Frontal cortex (tissue), 3 donors: ENCODE measurements at regions not wholly inside any gene's neighbourhood (a gene's known extent, or its start where the extent isn't known, plus 50 kb on each side); places are given as distances from the start of the nearest gene placed in this dataset.
"Not testable (repeated sequence)": the region's sequence is repeated elsewhere in the genome, so short reads cannot be mapped to it uniquely, and the experiment has no call there.

Experiments
- DNase-seq, 2 donors: peaks; one replicate each; pipeline ENCODE4 v3.0.0; 2012; ENCODE audit warnings: low spot score in 2 of 2
- FAIRE-seq: peaks from 2 replicates; lab custom pipeline; 2012; peaks lifted over from hg19 to GRCh38; lab: Jason Lieb, UNC
- donor health status: control.
- donor health status: control.
- donor health status: control.

DNA sequence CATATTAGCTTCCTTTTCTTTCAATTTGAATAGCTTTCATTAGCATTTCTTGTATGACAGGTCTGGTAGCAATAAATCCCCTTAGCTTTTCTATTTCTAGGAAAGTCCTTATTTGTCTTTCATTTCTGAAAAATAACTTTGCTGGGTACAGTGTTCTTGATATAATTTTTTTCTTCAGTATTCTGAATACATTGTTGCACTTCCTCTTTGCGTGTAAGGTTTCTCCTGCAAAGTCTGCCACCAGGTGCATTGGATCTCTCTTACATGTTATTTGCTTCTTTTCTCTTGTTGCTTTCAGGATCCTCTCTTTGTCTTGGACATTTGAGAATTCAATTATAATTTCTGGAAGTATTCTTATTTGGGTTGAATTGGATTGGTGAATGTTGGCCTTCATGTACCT is 663.7 kb downstream of the GRXCR1 start:
- DNase-seq (no peak), FAIRE-seq (no peak)

DNA sequence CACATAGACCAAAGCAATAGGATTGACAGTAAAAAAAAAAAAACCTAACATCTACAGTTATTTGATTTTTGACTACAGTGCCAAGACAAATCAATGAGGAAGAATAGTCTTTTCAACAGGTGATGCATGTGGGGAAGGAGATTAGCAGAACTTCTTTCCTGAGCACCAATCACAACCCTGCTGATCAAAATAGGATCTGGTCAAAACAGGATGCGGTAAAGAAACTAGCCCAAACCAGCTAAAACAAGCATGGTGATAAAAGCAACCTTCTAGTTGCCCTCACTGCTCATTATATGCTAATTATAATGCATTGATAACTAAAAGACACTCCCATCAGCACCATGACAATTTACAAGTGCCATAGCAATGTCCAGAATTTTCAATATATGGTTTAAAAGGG is 667.5 kb downstream of the GRXCR1 start:
- DNase-seq (no peak), FAIRE-seq (no peak)

DNA sequence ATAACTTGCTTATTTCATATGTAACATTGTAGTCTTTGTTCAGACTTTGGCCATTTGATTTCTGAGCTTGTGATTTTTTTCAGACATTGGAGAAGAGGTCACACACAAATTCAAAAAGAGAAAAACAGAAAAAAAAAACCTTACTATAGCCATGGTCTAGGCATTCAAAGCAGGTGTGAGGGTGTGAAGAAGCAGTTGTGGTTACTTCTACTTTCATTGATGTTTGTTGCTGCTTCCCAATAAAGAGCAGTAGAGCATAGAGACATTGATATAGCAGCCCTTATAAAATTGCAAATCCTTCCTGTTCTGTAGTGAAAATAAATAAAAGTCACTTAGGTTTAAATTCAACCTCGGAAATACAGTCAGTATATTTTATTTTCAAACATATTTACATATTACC is 671.6 kb downstream of the GRXCR1 start:
- DNase-seq (no peak), FAIRE-seq (no peak)

DNA sequence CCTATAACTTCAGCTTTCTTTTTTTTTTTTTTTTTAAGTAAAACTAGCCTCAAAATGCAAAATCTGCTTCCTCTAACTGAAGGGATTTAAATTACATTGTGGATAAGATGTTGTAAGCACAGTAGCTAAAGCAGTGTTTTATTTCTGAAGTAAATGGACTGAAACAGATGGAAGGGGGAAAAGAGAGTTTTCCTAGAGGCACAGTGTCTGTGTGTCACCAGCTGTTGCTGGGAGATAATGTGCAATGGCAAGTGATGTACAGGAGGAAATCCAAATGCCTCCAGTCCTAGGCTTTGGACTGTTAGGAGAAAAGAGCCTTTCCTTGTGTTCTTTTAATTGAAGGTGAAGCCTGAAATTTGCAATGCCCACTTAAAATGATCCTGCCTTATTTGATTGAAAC is 672.1 kb downstream of the GRXCR1 start:
- FAIRE-seq (no peak), DNase-seq (no peak)

DNA sequence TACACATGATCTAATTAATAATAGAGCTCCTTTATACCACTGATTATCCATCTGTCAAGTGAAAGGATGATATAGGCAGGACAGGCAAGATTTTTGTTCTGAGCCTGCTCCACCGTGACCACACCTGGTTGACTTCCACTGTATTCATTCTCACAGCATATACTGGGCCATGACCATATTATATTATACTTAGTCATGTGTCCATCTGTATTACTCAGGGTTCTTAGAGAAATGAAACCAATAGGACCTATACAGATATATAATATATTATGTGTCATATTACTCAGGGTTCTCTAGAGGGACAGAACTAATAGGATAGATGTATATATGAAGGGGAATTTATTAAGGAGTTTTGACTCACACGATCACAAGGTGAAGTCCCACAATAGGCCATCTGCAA is 675.1 kb downstream of the GRXCR1 start:
- FAIRE-seq (no peak), DNase-seq (no peak)

DNA sequence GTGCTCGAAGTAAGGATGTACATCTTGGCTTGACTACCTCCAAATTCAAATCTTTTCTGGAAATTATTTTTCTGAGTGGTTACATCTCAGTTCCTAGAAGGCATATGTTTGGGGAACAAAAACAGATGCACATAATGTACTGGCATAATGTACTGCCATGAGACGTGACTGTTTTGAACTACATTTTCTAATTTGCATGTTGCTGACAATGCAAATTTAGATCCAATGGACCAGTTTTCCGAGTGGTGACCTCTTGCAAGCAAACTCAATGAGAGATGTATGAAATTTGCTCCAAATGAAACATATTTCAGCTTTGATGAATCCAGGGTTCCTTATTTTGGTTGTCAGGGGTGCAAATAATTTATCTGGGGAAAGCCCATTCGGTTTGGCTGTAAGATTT is 694.3 kb downstream of the GRXCR1 start:
- FAIRE-seq: no peak
- DNase-seq: no peak

DNA sequence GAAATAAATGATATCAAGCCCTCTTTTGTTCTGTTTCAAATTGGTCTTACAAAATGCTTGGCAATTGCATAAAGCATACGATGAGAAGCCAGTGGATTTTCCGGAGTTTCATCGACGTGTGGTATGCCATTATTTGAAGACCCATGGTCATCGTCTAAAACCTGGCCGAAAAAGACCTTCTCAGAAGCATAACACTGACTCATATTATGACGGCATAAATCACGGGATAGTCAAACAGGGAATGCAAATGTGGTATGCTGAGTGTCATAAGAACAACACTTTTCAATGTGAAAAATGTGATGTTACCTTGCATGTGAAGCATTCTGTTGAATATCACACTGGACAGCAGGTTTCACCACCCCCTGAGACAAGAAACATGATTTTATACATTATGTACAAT is 695.2 kb downstream of the GRXCR1 start:
- FAIRE-seq: no peak
- DNase-seq: no peak

DNA sequence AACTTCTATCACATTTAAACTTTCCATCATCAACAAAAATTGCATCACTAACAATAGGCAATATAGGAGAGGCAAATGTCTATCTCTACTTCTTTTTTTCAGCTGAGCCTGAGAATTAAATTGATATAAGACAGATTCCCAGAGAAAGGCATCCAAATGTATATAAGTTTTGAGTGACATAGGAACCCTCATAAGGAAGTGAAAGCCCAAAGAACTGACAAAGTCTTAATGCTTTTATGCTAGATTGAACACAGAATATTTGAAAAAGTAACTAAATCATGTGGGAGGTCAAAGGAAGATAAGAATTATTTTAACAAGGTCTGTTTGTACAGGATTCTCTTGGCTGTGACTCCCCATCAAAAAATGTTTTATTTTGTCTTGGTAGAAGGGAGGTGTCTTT is 714.9 kb downstream of the GRXCR1 start:
- DNase-seq (no peak), FAIRE-seq (no peak)

DNA sequence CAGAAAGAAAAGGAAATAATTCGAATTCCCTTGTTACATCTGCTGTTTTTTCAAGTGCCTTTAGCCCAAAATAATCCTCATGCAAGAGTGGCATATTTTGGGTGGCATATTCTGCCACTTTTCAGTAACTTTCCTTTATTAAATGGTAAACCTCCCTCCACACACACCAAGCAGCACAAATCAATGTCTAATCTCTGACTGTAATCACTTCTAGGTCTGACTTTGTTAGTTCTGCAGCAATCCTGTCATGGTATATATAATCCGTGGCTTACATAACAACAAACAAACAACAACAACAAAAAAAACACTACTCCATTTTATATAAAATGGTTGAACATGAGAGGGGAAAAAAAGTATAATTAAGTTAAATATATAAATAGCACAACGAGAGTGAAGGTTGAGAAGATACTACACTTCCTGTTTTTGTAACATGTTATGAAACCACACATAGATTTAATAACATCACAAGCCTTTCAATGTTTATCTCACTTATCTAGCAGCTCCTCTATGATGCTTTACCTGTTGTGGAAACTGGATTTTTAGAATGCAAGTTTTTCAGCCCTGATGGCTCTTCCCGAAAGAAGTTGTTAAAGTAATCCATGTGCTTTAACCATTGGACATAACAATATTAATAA is 715.4 kb downstream of the GRXCR1 start:
- DNase-seq: no peak
- FAIRE-seq: no peak

DNA sequence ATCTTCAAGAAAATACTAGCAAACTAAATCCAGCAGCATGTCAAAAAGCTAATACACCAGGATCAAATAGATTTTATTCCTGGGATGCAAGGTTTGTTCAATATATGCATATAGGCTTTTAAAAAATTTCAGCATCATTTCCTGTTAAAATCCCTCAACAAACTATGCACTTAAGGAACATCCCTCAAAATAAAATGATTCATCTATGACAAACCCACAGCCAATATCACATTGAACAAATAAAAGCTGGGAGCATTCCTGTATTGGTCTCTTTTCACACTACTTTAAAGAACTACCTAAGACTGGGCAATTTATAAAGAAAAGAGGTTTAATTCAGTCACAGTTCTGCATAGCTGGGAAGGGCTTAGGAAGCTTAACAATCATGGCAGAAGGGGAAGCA is 726.7 kb downstream of the GRXCR1 start:
- FAIRE-seq (no peak), DNase-seq (no peak)

DNA sequence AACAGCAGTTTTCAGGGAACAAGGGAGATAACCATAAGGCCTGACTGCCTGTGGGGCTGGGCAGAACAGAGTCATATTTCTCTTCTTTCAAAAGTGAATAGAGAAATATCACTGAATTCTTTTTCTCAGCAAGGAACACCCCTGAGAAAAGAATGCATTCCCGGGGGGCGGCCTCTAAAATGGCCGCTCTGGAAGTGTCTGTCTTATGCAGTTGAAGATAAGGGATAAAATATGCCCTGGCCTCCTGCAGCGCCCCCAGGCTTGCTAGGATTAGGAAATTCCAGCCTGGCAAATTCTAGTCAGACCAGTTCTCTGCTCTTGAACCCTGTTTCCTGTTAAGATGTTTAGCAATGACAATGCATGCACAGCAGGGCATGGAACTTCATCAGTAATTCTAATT is 745.4 kb downstream of the GRXCR1 start:
- DNase-seq, FAIRE-seq: not testable (repeated sequence)

DNA sequence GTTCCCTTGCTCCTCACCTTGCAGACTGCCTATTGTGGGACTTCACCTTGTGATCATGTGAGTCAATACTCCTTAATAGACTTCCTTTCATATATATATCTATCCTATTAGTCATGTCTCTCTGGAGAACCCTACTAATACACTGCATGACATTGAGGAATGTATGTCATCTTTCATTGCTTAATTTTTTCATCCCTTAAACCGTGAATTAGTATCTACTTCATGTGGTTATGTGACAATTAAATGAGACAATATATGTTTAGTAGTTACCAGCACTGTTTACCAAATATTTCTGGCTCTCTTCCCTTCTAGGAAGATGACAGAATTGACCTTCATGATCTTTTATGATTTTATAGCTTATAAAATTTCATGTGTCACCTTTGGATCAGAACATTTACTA is 759.5 kb downstream of the GRXCR1 start:
- DNase-seq (no peak), FAIRE-seq (no peak)

DNA sequence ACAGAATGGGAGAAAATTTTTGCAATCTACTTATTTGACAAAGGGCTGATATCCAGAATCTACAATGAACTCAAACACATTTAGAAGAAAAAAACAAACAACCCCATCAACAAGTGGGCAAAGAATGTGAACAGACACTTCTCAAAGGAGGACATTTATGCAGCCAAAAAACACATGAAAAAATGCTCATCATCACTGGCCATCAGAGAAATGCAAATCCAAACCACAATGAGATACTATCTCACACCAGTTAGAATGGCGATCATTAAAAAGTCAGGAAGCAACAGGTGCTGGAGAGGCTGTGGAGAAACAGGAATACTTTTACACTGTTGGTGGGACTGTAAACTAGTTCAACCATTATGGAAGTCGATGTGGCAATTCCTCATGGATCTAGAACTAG is 767.0 kb downstream of the GRXCR1 start:
- not testable (repeated sequence) for FAIRE-seq

DNA sequence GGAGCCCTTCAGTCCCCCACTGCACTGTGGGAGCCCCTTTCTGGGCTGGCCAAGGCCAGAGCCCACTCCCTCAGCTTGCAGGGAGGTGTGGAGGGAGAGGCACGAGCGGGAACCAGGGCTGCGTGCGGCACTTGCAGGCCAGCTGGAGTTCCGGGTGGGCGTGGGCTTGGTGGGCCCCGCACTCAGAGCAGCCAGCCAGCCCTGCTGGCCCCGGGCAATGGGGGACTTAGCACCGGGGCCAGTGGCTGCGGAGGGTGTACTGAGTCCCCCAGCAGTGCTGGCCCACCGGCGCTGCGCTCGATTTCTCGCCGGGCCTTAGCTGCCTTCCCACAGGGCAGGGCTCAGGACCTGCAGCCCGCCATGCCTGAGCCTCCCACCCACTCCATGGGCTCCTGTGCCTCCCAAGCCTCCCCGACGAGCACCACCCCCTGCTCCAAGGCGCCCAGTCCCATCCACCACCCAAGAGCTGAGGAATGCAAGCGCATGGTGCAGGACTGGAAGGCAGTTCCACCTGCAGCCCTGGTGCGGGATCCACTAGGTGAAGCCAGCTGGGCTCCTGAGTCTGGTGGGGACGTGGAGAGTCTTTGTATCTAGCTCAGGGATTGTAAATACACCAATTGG is 776.2 kb downstream of the KCTD8 start:
- not testable (repeated sequence) for FAIRE-seq

More for the DNA sequence above, 767.0 kb downstream of the GRXCR1 start:
- not testable (repeated sequence) for DNase-seq

DNA sequence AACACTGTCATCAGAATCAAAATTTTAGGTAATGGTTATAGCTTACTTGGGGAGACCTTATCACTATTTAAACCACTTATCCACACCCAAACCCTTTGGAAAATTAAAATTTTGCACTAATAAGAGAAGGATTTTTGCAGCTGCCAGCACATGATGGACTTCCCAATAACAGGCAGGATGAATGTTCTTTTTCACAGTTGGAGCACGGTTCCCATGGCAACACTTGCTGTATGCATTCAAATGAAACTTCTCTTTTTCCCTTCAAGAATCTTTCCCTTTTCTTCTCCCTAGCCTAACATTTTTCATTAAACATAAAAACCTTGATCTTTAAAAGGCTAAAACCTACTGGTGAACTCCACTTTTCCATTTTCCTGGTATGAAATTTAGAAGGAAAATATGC is 768.2 kb downstream of the KCTD8 start:
- no peak for FAIRE-seq

More for the DNA sequence above, 776.2 kb downstream of the KCTD8 start:
- DNase-seq: not testable (repeated sequence)

DNA sequence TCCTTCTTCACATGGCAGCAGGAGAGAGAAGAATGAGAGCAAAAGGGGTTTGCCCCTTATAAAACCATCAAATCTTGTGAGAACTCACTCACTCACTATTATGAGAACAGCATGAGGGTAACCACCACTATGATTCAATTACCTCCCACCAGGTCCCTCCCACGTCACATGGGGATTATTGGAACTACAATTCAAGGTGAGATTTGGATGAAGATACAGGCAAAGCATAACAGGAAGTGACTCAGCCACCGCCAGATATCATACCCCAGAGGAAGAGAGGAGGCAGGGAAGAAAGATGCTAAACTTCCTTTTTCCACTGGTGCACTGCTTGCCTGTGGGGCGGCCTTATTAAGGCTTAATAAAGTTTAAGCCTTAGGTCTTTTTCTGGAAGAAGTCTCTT is 766.1 kb downstream of the KCTD8 start:
- DNase-seq (no peak), FAIRE-seq (no peak)

More for the DNA sequence above, 768.2 kb downstream of the KCTD8 start:
- DNase-seq: no peak

DNA sequence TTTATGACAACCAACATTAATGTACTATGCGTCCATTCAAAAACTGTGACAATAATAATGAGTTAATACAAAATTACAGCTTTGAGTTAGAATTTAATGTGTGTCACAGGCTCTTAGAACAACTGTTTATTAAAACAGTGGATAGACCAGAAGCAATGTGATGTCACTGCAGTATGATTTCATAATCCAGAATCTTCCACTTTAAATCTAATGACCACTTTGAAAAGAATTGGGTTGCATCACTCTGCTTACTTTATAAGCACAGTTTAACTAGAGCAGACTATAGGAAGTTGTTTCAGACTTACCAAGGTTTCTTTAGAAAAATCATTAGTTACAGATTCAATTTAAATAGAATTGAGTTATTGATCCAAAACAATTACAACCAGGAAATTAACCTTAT is 758.5 kb downstream of the KCTD8 start:
- no peak for DNase-seq
- no peak for FAIRE-seq

DNA sequence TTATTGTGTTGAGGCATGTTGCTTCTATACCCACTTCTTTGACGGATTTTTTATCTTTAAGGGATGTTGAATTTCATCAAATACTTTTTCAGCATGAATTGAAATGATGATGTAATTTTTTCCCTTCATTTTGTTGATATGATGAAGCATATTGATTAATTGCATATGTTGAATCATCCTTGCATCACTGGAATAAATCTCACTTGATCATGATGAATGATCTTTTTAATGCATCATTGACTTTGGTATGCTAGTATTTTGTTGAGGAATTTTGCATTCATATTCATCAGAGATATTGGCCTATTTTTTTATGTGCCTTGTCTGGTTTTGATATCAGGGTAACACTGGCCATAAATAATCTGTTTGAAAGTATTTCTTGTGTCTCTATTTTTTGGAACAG is 754.7 kb downstream of the KCTD8 start:
- DNase-seq: no peak
- FAIRE-seq: no peak

DNA sequence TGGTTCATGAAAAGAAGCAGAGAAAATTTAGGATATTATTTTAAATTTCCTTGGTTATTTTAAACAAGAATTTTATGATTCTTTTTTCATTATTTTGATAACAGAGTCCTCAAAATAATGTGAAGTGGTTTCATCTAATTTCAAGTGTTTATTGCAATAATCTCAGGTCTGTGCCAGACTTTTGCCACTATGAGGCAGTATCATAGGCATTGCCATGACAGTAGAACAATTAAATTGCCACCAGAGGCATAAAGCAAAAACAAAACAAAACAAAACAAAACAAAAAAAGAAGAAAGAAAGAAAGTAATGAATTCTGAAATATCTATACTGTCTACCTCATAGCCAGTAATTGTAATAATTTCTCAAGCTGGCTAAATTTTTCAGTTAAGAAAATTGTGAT is 739.2 kb downstream of the KCTD8 start:
- DNase-seq (no peak), FAIRE-seq (no peak)

DNA sequence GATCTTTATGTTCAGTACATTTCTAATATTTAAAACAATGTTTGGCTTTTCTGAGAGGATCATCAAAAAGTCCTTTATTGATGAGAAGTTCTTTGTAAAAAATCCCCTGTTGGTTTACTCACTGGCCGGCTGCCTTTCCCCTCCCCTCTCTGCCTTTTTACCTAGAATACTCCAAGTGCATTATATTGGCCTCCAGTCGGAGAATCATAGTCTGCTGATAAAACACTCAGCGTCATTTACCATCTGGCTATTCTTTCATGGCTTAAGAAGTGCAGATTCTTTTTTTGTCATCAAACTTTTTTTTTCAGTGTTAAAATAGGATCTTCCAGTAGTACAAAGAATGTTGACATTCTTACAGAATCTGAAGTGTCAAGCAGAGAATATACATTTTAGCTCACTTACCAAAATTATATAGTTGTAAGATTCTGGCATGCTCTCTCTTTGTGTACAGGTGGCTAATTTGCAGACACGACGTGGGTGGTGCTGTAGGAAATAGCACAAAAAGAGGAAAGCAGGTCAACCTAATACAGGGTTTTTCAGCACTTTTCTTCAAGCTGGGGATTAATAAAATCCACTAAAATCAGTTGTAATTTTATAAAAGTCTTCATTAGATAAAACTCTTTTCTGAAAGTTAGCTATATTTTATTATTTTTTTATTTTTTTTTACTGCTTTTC is 731.8 kb downstream of the KCTD8 start:
- DNase-seq (peak in 1 of 2 donors; percentile 0), FAIRE-seq (no peak)

DNA sequence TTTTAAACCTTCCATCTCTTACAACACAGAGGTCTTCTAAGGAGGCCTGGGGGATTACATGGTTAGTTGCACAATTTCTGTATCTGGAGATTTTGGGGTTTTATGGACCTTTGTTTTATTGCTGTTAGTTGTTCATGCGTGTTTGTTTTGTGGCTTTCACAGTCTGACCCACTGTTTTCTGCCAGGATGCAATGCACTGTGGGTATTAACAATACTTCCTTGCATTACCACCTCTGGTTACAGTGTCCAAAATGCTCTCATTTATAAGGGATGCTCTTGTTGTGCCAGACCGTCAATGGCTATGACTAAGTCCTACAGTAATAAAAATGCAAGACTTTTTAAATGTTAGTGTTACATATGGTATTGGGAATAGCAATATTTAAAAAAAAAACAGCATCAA is 730.2 kb downstream of the KCTD8 start:
- FAIRE-seq (no peak), DNase-seq (no peak)
